ENCODE measurements at regions not wholly inside any gene's neighbourhood (a gene's known extent, or its start where the extent isn't known, plus 50 kb on each side); places are given as distances from the start of the nearest gene placed in this dataset.
"Not testable (repeated sequence)": the region's sequence is repeated elsewhere in the genome, so short reads cannot be mapped to it uniquely, and the experiment has no call there.

- no peak for DNase-seq (ENCODE audit: low read depth, low spot score)
Observed at GRCh38 chr20:52098186-52098585, 93.4 kb downstream of the ZFP64 start.

GRCh38 chr20:52096117-52096516 is 95.5 kb downstream of the ZFP64 start:
- DNase-seq (ENCODE audit: low read depth, low spot score): no peak

GRCh38 chr20:52094693-52095092 is 96.9 kb downstream of the ZFP64 start:
- no peak for DNase-seq (ENCODE audit: low read depth, low spot score)

GRCh38 chr20:52093575-52093974 is 98.0 kb downstream of the ZFP64 start:
- DNase-seq (ENCODE audit: low read depth, low spot score): no peak

- DNase-seq (ENCODE audit: low read depth, low spot score): no peak
Observed at GRCh38 chr20:52090035-52090434, 101.5 kb downstream of the ZFP64 start.

DNA sequence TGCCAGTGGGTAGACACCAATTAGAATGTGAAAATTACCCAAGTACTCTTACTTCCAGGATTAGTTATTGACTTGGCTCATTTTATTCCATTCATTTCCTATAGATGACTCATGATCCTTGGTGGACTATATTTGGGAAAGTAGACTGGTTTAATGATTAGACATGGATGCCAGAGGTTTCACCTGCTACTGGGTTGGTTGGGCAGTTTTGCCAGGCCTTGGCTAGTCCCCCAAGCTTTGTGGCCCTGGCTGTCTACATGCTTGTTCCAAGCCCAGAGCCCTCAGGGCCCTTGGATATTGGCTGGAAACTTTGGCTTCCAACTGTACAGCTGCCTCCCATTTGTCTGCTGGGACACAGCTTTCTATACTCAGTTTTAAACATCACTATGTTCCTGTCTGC is 104.1 kb downstream of the ZFP64 start:
- no peak for DNase-seq (ENCODE audit: low read depth, low spot score)

GRCh38 chr20:52086878-52087277 is 104.7 kb downstream of the ZFP64 start:
- DNase-seq (ENCODE audit: low read depth, low spot score): no peak

DNA sequence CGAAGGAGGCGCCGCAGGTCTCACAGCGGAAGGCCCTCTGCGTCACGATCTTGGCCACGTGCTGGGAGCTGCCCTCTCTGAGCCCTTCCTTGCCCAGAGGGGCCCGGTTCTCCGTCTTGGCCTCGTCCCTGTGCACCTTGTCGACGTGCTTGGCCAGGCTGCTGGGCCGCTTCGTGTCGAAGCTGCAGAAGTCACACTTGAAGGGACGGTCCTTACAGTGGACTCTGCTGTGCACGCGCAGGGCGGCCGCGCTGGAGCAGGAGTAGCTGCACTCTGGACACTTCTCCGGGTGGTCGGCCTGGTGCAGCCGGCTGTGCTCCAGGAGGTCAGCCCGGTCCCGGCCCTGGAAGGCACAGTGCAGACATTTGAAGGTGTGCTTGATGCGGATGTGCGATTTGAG is 106.9 kb downstream of the ZFP64 start:
- no peak for DNase-seq (ENCODE audit: low read depth, low spot score)

- DNase-seq (ENCODE audit: low read depth, low spot score): no peak
Observed at GRCh38 chr20:52083627-52084232, 107.8 kb downstream of the ZFP64 start.

GRCh38 chr20:52082612-52083011 is 109.0 kb downstream of the ZFP64 start:
- DNase-seq (ENCODE audit: low read depth, low spot score): no peak

DNA sequence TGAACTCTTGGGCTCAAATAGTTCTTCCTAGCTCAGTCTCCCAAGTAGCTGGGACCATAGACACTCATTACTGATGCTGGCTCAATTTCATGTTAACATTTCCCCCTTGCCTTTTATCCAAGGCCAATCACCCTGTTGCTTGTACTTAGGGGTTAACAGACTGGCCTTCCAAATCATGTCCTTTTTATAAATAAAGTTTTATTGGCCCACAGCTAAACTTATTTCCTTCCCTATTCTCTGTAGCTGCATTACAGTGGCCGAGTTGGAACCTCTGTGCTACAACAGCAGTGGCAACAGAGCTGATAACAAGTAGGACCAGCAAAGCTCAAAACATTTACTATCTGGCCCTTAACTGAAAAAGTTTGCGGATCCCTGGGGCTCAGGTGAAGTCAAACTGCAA is 109.8 kb downstream of the ZFP64 start:
- DNase-seq (ENCODE audit: low read depth, low spot score): no peak

- DNase-seq (ENCODE audit: low read depth, low spot score): no peak
Observed at GRCh38 chr20:52081066-52081465, 110.5 kb downstream of the ZFP64 start.

- no peak for DNase-seq (ENCODE audit: low read depth, low spot score)
Observed at GRCh38 chr20:52078289-52078688, 113.3 kb downstream of the ZFP64 start.

DNA sequence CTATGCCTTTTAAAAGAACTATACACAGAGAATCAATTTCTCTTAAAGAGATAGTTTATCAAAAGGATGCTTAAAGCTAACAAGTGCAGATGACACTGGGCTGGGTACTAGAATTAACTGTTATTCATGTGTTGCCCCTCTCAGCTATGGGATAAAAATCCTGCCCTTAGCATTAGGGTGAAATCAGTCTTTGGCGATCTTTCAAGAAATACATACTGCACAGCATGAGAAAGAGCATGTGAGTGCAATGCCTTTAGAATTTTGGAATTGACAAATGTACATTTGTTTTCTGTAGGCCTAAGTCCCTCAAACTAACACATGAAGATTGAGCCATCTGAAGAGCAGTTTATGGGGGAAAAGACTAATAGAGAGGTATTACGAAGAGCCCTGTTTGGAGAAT is 115.4 kb downstream of the ZFP64 start:
- DNase-seq (ENCODE audit: low read depth, low spot score): peak; percentile 24

GRCh38 chr20:52075400-52075799 is 116.2 kb downstream of the ZFP64 start:
- DNase-seq (ENCODE audit: low read depth, low spot score): no peak

GRCh38 chr20:52071136-52071535 is 120.4 kb downstream of the ZFP64 start:
- no peak for DNase-seq (ENCODE audit: low read depth, low spot score)

DNA sequence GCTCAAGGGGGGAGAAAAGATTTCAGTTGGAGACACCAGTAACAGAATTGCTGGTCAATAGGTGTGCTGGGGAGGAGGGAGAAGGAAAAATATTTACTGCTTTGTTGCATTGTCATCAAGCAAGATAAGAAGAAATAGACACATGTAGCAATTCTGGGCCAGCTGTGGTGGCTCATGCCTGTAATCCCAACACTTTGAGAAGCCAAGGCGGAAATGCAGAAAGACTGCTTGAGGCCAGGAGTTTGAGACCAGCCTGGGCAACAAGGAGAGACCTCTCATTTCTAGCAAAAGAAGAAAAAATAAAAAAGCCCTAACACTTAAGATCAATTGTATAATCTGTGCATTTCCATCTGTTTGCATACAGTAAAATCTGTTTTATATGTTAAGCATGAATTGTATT is 126.6 kb downstream of the ZFP64 start:
- DNase-seq (ENCODE audit: low read depth, low spot score): no peak

DNA sequence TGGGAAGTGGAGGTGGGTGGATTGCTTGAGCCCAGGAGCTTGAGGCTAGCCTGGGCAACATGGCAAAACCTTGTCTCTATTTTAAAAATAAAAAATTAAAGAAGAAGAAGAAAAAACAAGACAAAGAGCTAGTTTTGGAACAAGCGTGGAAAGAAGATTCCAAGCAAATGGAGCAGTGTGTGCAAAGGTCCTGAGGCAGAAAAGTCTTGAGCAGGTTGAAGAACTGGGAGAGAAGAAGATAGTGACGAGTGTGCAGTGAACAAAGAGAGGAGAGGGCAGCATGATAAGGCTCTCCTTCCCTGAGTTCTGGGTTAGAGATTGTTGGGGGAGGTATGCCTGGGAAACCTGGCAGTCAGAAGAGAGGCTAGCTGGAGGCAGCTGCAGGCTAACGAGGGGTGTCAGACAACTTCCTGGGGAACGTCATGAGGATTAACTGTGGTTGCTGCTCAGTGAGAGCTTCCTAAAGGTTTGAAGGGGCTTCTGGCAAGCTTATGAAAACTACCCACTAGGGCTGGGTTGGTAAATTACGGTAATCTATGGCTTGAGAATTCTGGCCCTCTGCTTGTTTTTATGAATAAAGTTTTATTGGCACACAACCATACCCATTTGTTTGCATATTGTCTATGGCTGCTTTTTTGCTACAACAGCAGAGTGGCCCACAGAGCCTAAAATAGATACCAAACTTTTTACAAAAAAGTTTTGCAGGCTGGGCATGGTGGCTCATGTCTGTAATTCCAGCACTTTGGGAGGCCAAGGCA is 128.9 kb downstream of the ZFP64 start:
- DNase-seq (ENCODE audit: low read depth, low spot score): no peak

GRCh38 chr20:52060794-52061714 is 130.5 kb downstream of the ZFP64 start:
- no peak for DNase-seq (ENCODE audit: low read depth, low spot score)

DNA sequence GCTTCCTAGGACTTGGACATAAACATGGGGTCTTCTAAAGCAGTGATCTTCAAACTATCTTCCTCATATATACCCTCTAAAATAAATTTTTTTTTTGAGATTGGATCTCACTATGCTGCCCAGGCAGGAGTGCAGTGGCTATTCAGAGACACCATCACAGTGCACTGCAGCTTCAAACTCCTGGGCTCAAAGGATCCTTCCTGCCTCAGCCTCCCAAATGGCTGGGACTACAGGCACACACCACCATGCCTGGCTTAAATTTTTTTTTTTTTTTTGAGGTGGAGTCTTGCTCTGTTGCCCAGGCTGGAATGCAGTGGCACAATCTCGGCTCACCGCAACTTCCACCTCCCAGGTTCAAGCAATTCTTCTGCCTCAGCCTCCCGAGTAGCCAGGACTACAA is 134.4 kb downstream of the ZFP64 start:
- DNase-seq (ENCODE audit: low read depth, low spot score): not testable (repeated sequence)

DNA sequence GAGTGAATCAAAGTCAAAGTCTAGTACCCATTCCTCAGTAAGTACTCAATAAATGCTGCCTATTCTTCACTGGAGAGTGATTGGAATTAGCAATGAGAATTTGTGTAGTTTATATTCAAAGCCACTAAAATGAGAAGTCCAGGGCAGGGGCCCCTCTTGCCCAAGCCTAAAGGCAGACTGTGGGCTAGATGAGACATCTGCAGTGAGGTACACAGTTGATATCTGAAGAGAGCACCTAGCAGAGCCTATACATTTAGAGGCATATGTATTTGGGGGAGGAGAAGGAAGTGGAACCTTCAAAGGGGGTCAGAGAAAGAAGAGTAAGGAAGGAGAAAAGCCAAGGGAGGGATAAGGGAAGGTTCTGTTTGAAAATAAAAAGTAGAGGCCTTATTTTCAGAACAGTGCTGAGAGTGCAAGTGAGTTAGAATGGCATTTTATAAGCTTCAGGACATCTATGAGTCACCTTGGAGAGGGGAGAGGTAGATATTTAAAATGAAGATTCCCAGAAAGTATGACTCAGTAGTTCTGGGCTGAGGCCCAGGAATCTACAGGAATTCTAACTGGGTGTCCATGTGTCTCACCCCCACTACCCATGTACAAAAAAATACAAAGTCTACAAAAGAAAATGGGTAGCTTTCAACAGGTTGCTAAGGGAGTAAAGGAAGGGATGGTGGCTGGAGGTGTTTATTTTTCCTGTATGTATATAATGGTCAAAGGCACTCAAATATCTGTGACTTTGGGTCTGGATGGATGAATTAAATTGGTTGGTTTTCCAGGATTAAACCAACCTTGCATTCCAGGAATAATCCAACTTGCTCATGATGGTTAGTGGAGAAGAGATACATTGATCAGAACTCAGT is 135.1 kb downstream of the ZFP64 start:
- no peak for DNase-seq (ENCODE audit: low read depth, low spot score)

DNA sequence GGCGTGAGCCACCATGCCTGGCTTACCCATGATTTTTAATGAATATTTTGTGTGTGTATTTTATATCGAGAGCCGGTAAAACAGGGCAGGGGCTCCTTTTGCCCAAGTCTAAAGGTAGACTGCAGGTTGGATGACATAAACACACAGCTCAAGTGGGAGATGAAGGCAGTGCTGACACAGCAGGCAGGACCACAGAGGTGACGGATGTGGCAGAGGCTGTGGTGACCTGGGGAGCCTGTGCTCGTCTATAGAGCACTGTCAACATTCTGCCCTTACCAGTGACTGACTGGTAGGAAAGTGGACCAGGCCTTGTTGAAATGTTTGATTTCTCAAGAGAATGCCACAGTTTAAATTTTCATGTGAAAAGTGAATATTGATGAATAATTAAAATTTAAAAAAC is 137.5 kb downstream of the ZFP64 start:
- DNase-seq (ENCODE audit: low read depth, low spot score): no peak
